ENCODE measurements at regions not wholly inside any gene's neighbourhood (a gene's known extent, or its start where the extent isn't known, plus 50 kb on each side); places are given as distances from the start of the nearest gene placed in this dataset.

DNA sequence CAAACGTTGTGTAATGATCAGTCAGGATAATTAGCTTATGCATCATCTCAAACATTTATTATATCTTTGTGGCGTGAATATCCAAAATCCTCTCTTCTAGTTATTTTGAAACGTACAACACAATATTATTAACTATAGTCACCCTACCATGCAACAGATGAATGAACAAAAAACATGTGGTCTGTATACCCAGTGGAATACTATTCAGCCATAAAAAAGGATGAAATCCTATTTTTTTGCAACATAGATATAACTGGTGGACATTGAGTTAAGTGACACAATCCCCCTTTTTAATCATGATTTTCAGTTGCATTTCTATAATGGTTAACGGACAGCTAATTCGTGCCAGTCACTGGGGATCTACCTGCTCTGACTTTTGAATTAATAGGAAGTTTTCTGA, 145.6 kb downstream of the SOX1 start:
- TF ChIP-seq, protein P1, sequence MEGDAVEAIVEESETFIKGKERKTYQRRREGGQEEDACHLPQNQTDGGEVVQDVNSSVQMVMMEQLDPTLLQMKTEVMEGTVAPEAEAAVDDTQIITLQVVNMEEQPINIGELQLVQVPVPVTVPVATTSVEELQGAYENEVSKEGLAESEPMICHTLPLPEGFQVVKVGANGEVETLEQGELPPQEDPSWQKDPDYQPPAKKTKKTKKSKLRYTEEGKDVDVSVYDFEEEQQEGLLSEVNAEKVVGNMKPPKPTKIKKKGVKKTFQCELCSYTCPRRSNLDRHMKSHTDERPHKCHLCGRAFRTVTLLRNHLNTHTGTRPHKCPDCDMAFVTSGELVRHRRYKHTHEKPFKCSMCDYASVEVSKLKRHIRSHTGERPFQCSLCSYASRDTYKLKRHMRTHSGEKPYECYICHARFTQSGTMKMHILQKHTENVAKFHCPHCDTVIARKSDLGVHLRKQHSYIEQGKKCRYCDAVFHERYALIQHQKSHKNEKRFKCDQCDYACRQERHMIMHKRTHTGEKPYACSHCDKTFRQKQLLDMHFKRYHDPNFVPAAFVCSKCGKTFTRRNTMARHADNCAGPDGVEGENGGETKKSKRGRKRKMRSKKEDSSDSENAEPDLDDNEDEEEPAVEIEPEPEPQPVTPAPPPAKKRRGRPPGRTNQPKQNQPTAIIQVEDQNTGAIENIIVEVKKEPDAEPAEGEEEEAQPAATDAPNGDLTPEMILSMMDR (IDR thresholded peaks at IDR 0.05 in 4 of 5, conservative IDR thresholded peaks at IDR 0.05 in 1 of 5): no peak
- TF ChIP-seq POLR2A (IDR thresholded peaks at IDR 0.05): no peak
